HG03520 (cell line): ENCODE measurements at regions not wholly inside any gene's neighbourhood (a gene's known extent, or its start where the extent isn't known, plus 50 kb on each side); places are given as distances from the start of the nearest gene placed in this dataset.

Experiments used
- ATAC-seq: cut with Tn5 transposase; IDR thresholded peaks from one replicate; pipeline ENCODE4 v1.9.1; 2021; ENCODE audit warnings: mild to moderate bottlenecking, moderate library complexity; ENCODE audit not compliant: unreplicated experiment

DNA sequence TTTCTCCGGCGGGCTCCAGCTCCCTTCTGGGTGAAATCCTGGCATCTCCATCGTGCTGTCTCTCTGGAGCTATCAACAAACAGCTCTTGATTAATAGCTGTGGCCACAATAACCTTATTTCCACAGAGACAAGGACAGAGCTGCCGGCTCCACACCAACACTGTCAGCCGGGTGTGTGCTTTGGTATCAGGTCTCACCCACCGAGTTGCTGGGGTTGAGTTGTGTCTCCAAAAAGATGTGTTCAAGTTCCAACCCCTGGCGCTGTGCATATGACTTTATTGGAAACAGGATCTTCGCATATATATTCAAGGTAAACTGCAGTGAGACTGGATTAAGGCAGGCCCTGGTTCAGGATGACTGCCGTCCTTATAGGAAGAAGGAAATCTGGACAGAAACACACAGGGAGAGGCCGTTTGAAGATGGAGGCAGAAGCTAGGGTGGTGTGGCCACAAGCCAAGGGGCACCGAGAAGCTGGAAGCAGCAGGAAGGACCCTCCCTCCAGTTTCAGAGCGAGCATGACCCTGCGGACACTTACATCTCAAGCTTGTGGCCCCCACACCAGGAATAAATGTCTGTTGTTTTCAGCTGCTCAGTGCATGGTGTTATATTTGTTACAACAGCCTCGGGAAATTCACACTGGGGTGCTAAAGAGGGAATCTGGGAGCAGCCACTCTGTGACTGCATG is 88.4 kb upstream of the TMPRSS2 start:
- ATAC-seq = no peak

GRCh38 chr21:41594268-41594667 is 86.3 kb upstream of the TMPRSS2 start:
- no peak for ATAC-seq

DNA sequence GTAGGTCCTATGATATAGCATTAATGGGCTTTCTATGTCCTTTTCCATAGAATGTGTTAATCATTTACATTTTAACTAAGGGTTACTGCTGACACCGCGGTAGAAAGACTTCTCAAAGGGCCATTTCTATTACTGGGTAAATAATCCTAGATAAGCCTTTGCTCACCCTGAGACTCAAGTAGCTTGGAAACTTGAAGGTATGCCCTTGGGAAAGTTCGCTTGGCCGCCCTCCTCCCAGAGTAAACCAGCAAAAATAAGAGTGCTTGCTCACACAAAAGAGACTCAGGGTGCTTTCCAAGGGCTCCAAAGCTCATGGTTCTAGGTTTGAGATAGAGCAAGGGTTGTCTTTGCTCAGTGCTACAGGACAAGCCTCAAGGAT is 85.8 kb upstream of the TMPRSS2 start:
- no peak for ATAC-seq

- ATAC-seq = no peak
Measured at GRCh38 chr21:41593051-41593759, 85.2 kb upstream of the TMPRSS2 start.

- no peak for ATAC-seq
Measured at GRCh38 chr21:41589620-41590175, 81.7 kb upstream of the TMPRSS2 start.

GRCh38 chr21:41589131-41589530 is 81.2 kb upstream of the TMPRSS2 start:
- no peak for ATAC-seq

DNA sequence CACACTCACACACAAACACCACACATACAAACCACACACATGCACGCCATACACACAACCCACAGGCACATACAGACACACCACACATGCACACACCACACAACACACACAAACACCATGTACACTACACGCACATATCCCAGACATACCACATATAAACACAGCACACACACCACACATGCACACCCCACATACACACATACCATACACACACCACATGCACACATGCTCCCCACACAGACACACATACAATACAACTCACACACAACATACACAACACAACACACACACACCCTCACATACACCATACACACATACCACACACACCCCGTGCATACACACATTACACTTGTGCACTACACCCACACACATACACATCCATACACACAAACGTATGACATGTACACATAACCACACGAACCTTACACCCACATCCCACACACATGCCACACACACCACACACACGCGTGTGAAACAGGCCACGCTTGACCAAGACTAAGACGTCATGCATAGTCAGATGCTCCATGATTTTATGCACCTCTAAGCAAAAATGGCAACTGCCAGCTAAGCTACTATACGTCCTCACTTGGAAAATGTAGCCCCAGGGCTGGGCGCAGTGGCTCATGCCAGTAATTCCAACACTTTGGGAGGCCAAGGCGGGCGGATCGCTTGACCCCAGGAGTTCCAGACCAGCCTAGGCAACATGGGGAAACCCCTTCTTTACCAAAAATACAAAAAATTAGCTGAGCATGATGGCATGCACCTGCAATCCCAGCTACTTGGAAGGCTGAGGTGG is 77.4 kb upstream of the TMPRSS2 start:
- ATAC-seq = no peak

GRCh38 chr21:41584603-41585176 is 76.7 kb upstream of the TMPRSS2 start:
- ATAC-seq = no peak

DNA sequence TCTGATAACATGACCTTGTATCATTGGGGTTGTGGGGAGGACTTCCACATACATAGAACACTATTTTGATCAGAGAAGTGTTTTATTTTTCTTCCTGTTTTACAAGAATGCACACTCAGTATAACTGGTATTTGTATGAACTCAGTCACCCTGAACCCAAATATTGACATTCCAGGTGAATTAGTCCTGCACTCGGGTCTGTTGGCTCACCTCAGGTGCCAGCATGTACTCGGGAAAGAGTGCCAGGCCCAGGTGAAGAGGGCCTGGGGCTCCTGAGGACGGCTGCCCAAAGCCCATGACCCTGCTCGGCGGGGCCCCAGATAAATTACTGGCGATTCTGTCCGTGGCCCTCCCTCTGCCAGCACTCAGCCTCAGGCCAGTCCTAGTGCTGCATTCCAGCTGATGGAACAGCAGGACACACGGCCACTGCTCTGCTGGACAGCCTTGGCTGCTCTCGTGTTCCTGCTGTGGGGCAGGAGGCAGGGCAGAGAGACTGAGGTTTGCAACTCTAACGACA is 75.4 kb upstream of the TMPRSS2 start:
- ATAC-seq = no peak

DNA sequence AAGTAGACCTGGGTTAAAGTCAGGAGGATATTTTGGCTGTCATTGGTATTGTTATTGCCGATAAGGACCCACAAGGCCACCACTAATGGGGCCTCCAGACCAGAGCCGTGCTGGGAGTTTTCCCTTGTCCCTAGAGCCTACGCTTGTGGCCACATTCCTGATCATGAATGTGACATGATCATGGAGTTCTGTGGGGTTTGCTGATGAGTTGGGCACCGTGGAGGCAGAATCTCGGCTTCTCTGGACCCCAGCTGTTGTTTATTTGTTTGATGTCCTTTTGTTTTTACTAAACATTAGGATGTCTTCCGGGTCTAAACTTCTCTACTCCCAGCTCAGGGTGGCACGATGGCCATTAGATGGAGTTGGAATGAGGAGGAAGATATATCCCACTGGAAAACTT is 74.9 kb upstream of the TMPRSS2 start:
- no peak for ATAC-seq

DNA sequence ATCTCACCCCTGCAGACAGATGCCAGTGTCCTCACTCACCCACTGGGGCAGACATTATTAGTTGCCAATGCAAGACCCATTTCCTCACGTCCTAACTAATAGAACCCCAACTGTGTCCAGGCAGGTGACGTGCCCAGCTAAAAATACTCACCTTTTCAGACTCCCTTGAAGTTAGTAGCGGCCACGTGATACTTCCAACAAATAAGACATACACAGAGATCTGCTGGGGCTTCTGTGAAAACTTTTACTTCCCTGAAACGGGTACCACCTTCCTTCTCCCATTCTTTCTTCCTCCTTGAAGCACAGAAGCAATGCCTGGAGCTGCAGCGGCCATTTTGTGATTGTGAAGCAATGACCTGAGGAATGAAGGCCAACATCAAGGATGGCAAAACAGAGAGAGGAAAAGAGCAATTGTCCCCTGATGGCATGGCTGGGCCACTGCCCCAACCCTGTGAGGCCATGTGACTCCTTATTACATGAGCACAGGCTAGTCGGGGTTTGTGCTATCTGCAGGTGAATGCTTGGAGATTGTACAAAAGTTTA is 74.4 kb upstream of the TMPRSS2 start:
- no peak for ATAC-seq

GRCh38 chr21:41581592-41582228 is 73.8 kb upstream of the TMPRSS2 start:
- ATAC-seq = no peak

DNA sequence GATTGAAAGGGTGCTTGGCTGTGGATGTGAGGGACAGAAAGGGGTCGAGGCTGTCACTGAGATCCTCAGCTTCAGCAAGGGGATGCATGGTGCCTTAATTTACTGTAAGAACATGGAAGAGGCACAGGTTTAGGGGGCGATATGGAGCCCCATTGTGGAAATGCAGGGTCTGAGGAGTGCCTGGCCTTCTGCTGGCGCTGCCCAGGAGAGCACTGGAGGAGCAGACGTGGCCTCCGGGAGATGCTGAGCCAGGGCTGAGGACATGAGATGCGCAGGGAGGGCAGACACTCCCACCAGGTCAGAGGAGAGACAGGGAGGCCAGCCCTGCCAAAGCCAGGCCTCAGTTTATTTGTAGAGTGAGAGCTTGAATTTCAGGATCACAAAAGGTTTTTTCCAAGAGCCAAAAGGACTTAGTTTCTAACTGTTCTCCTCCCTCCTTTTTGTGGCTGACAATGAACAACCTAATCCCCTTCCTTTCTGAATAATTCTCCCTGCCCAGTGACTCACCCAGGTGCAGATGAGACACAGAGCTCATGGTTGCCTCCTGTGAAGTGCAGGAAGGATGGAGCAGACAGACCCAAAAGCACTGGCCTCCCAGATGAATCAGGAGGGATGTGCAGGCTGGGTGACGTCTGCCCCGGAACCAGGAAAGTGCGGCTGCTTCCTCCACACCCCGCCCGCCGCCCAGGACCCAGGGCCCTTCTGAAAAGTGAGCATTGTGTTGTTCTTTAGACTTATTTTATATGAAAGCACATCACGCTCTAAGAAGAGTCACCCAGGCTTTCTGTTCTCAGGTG is 73.0 kb upstream of the TMPRSS2 start:
- ATAC-seq = no peak

GRCh38 chr21:41579692-41580091 is 71.7 kb upstream of the TMPRSS2 start:
- no peak for ATAC-seq

DNA sequence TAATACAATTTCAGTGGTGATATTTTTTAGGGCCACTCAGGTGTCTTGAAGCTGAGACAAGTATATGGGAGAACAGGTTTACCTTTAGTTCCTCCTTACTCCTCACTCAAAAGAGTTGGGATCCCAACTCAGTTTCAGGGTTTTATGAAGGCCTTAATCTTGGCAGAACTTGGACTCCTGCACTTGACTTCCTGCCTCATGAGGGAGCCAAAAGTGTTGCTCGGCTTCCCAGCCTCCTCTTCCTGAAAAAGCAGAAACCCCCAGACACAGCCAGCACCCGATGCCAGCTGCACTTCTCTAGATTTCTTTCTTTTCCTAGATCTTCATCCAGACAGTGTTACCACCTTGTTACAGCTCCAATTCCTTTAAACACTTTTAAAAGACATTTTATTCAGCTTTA is 70.8 kb upstream of the TMPRSS2 start:
- ATAC-seq = no peak

DNA sequence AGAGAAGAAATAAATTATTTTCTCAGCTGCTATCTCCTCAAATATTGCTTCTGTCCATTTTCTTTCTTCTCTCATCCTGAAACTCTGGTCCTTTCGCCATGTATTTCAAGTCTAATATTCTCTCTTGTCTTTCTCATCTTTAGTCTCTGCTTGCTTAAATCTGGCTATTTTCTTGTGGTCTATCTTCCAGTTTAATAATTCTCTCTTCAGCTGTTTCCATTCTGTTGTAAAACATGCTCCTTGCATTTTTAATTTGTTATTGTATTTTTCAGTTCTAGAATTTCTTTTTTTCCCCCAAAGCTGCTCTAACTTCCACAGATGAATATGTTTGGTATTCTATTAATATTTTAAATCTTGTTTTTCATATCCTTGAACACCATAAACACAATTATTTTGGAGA is 70.1 kb upstream of the TMPRSS2 start:
- ATAC-seq = no peak

- no peak for ATAC-seq
Measured at GRCh38 chr21:41576013-41576615, 68.2 kb upstream of the TMPRSS2 start.

DNA sequence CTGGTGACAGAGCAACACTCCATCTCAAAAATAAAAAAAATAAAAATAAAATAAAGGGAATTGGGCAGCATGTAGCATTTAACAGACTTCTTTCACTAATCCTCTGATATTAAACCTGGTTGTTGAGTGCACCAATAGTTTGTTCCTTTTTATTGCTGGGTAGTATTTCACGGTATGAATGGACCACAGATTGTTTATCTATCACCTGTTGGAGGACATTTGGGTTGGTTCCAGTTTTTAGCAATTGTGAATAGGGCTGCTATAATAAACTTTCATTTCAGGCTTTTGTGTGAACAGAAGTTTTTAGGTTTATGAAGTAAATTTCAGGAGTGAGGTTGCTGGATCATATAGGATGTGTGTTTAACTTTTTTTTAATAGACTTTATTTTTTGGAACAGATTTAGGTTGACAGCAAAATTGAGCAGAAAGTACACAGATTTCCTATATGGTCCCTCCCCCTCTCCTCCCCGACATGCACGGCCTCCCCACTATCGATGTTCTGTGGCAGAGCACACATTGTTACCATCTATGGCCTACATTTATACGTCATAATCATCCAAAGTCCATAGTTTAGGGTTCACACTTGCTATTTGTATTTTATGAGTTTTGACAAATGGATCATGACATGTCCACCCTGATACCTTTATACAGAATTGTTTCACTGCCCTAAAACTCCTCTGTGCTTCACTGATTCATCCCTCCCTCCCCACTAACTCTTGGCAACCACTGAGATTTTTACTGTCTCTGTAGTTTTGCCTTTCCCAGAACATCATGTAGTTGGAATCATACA is 66.1 kb upstream of the TMPRSS2 start:
- no peak for ATAC-seq
